Testis (tissue), 2 donors: ENCODE measurements at regions not wholly inside any gene's neighbourhood (a gene's known extent, or its start where the extent isn't known, plus 50 kb on each side); places are given as distances from the start of the nearest gene placed in this dataset.

Source experiments
- DNase-seq: peaks from one replicate; pipeline ENCODE4 v3.0.0-alpha.2; 2019
- H3K27ac ChIP-seq, 2 donors: fragments of 200-600 bp; sonication (generic); one replicate each; pipeline ENCODE4 v1.5.1; 2019
- H3K27me3 ChIP-seq: fragments of 200-600 bp; sonication (generic); one replicate; pipeline ENCODE4 v1.5.1; 2019
- H3K36me3 ChIP-seq: fragments of 200-600 bp; sonication (generic); one replicate; pipeline ENCODE4 v1.5.1; 2017; ENCODE audit warnings: low read depth; ENCODE audit errors: missing control alignments
- H3K4me1 ChIP-seq: fragments of 200-600 bp; sonication (generic); one replicate; pipeline ENCODE4 v1.5.1; 2019
- H3K4me3 ChIP-seq, 2 donors: fragments of 200-600 bp; sonication (generic); one replicate each; pipeline ENCODE4 v1.5.1; 2017 to 2019
- H3K9me3 ChIP-seq: fragments of 200-600 bp; sonication (generic); one replicate; pipeline ENCODE4 v1.5.1; 2017
- CTCF ChIP-seq, 3 experiments: fragments of 450-650 bp in 2 of 3; fragments of 200-600 bp in 1 of 3; sonication (generic) in 1 of 3; IDR thresholded peaks; one replicate each; pipeline ENCODE4 v1.5.1; 2016 to 2019; ENCODE audit warnings: antibody characterized with exemption in 3 of 3, mild to moderate bottlenecking in 2 of 3, moderate library complexity in 1 of 3
- POLR2A ChIP-seq: fragments of 450-650 bp; IDR thresholded peaks from one replicate; pipeline ENCODE4 v1.6.1; 2017; ENCODE audit warnings: antibody characterized with exemption, mild to moderate bottlenecking, moderate library complexity
- WGBS, 2 donors: methylation state at CpG; one replicate each; pipeline ENCODE4 v1.1.5; 2018; 5-methylcytosine and 5-hydroxymethylcytosine counted together
- intact Hi-C: fragments of 100-400 bp; cut with DNase I; formaldehyde crosslinking; loops from one replicate; pipeline ENCODE4 v1.15.1; 2023; ENCODE audit warnings: low total_unique reads

GRCh38 chr10:44773565-44773964, 137.6 kb upstream of the TMEM72 start:
- TF ChIP-seq POLR2A = no peak
- TF ChIP-seq CTCF (IDR thresholded peaks at IDR 0.05) = no peak
- 71 to 73% methylated on average over 7 to 16 of the region's 19 CpGs for WGBS, 2 donors
- no peak for DNase-seq
- Histone ChIP-seq H3K27ac (no peak overlapping the region), H3K36me3 (no peaks in the 10 kb centered on the region), H3K4me1 (no peaks in the 10 kb centered on the region), H3K9me3 (no peaks in the 10 kb centered on the region), H3K27me3 (no peaks in the 10 kb centered on the region), H3K4me3 (no peak overlapping the region)
- intact Hi-C loops = no loop called here

DNA sequence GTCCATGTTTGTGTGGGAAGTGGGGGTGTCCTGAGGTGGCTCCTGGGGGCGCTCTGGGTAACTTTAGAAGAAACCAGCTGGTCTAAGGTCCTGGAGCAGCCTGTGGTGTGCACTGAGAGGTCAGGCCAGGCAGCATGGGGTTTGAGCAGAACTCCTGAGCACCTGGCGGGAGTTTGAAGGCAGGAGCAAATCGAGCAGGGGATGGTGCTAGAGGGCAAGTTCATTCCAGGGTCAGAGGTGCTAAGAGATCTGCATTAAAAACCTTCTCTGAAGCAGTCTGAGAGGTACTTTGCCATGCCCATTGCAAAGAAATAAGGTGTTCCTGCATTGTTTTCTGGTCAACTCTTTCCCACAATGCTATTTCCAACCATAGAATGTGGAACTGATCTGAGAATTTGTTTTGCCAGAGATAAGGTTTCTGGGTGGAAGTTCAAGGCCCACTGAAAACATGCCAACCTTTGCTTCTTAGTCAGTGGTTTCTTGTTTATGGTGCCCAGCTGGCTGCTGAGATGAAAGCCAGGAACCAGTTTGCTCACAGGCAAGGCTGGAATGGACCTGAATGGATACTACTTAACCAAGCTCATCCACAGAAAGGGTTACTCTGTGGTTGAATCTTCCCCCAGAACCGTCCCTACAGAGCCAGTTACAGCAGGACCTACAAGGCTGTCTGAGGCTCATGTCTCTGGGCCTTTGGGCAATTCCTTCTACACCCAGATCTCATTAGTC, 136.3 kb upstream of the TMEM72 start:
- 57 to 90% methylated on average over 3 to 4 of the region's 4 CpGs for WGBS, 2 donors
- intact Hi-C loops = no loop called here

DNA sequence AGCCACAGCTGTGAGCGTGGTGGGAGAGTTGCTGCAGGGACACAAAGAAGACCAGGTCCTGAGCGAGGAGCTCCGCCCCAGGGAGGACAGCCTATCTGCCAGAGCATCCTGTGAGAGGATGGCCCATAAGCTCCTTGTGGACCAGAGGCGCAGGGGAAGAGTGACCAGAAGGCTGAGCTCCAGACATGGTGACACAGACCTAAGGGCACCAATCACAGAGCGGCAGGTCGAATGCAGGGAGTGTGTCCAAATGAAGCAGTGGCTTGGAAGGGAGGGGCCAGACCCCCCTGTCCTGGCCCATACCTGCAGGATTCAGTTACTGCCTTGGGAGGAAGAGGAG, 135.8 kb upstream of the TMEM72 start:
- no peak for DNase-seq
- no peak for TF ChIP-seq CTCF (IDR thresholded peaks at IDR 0.05)
- no peak for TF ChIP-seq POLR2A
- H3K9me3 ChIP-seq = no peaks in the 10 kb centered on the region
- H3K27me3 ChIP-seq = no peaks in the 10 kb centered on the region
- H3K4me3 ChIP-seq = no peak overlapping the region
- H3K36me3 ChIP-seq = no peaks in the 10 kb centered on the region
- WGBS, 2 donors = 95 to 98% methylated on average over 6 of the region's 6 CpGs
- intact Hi-C loops = no loop called here
- H3K4me1 ChIP-seq = no peaks in the 10 kb centered on the region
- no peak overlapping the region for H3K27ac ChIP-seq

More for the DNA sequence above, 136.3 kb upstream of the TMEM72 start:
- no peaks in the 10 kb centered on the region for H3K4me1 ChIP-seq
- TF ChIP-seq CTCF (IDR thresholded peaks at IDR 0.05) (no peak), POLR2A (no peak)
- no peak overlapping the region for H3K27ac ChIP-seq
- H3K27me3 ChIP-seq = no peaks in the 10 kb centered on the region
- no peak for DNase-seq
- no peak overlapping the region for H3K4me3 ChIP-seq
- H3K36me3 ChIP-seq = no peaks in the 10 kb centered on the region
- H3K9me3 ChIP-seq = no peaks in the 10 kb centered on the region

DNA sequence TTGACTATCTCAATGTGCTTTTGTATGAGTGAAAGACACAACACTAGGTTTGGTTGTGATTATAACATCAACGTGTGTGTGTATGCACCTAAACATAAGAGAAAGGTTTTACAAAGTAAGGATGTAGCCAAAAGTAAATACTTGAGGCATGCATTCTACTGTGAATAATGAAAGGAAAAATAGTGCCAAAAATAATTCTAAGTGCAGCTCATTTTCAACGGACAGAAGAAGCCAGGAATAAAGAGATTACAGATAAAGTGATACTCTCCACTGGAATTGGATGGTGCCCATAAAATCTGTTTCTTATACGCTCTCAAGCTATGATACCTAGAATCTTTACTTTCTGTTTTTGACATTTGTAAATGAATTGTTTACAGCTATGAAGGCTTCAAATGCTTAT, 135.0 kb upstream of the TMEM72 start:
- WGBS, 2 donors = 50 to 53% methylated on average over 3 of the region's 3 CpGs
- no peaks in the 10 kb centered on the region for H3K9me3 ChIP-seq
- DNase-seq = no peak
- no peaks in the 10 kb centered on the region for H3K4me1 ChIP-seq
- intact Hi-C loops = no loop called here
- no peaks in the 10 kb centered on the region for H3K27me3 ChIP-seq
- TF ChIP-seq POLR2A (no peak), CTCF (IDR thresholded peaks at IDR 0.05) (no peak)
- H3K4me3 ChIP-seq = no peak overlapping the region
- H3K36me3 ChIP-seq = no peaks in the 10 kb centered on the region
- H3K27ac ChIP-seq = no peak overlapping the region

GRCh38 chr10:44779511-44779910, 131.6 kb upstream of the TMEM72 start:
- intact Hi-C loops = no loop called here
- Histone ChIP-seq H3K4me3 (no peak overlapping the region), H3K4me1 (no peaks in the 10 kb centered on the region), H3K27me3 (no peaks in the 10 kb centered on the region), H3K36me3 (no peaks in the 10 kb centered on the region), H3K9me3 (no peaks in the 10 kb centered on the region), H3K27ac (no peak overlapping the region)
- TF ChIP-seq POLR2A (no peak), CTCF (IDR thresholded peaks at IDR 0.05) (no peak)
- WGBS, 2 donors = 94% methylated on average over 7 of the region's 7 CpGs
- DNase-seq = no peak
